ENCODE measurements at regions not wholly inside any gene's neighbourhood (a gene's known extent, or its start where the extent isn't known, plus 50 kb on each side); places are given as distances from the start of the nearest gene placed in this dataset.

GRCh38 chr13:71254384-71254783 is 612.6 kb downstream of the DACH1 start:
- Histone ChIP-seq H3K27ac (ENCODE audit: low read depth, low read length) (no peak overlapping the region), H3K4me1 (ENCODE audit: control insufficient read depth in 2 of 2, insufficient read depth in 2 of 2, low read length in 2 of 2) (no peaks in the 10 kb centered on the region), H3K9me3 (ENCODE audit: control insufficient read depth in 2 of 3, low read length in 3 of 3) (no peaks in the 10 kb centered on the region), H3K36me3 (ENCODE audit: control insufficient read depth in 2 of 3, insufficient read depth in 3 of 3, low read length in 3 of 3) (no peaks in the 10 kb centered on the region), H3K27me3 (ENCODE audit: control insufficient read depth in 2 of 2, insufficient read depth in 2 of 2, low read length in 2 of 2) (no peaks in the 10 kb centered on the region), H3K4me3 (ENCODE audit: low read length) (no peak overlapping the region)
- Mint-ChIP-seq H3K27ac (no peak overlapping the region), H3K4me1 (no peaks in the 10 kb centered on the region), H3K27me3 (peaks cover 0 to 5% (median 0%) of the 10 kb centered on the region in 5 donors), H3K9me3 (no peaks in the 10 kb centered on the region), H3K36me3 (no peaks in the 10 kb centered on the region), H3K4me3 (no peak overlapping the region)
- DNase-seq (no peak), ATAC-seq (no peak)
- intact Hi-C loops (cut with micrococcal nuclease), result no loop called here
- ChIA-PET POLR2A (no interaction called here), CTCF (no interaction called here)

- H3K4me1 Mint-ChIP-seq, result no peaks in the 10 kb centered on the region
- DNase-seq (no peak), ATAC-seq (no peak)
- ChIA-PET CTCF (no interaction called here), POLR2A (no interaction called here)
- H3K27ac Mint-ChIP-seq, result no peak overlapping the region
- H3K9me3 Mint-ChIP-seq, result no peaks in the 10 kb centered on the region
- Histone ChIP-seq H3K9me3 (ENCODE audit: control insufficient read depth in 2 of 3, low read length in 3 of 3) (no peaks in the 10 kb centered on the region), H3K27me3 (ENCODE audit: control insufficient read depth in 2 of 2, insufficient read depth in 2 of 2, low read length in 2 of 2) (no peaks in the 10 kb centered on the region), H3K4me1 (ENCODE audit: control insufficient read depth in 2 of 2, insufficient read depth in 2 of 2, low read length in 2 of 2) (no peaks in the 10 kb centered on the region), H3K36me3 (ENCODE audit: control insufficient read depth in 2 of 3, insufficient read depth in 3 of 3, low read length in 3 of 3) (no peaks in the 10 kb centered on the region), H3K27ac (ENCODE audit: low read depth, low read length) (no peak overlapping the region), H3K4me3 (ENCODE audit: low read length) (no peak overlapping the region)
- no peaks in the 10 kb centered on the region for H3K36me3 Mint-ChIP-seq
- H3K27me3 Mint-ChIP-seq, result peaks cover 0 to 5% (median 0%) of the 10 kb centered on the region in 5 donors
- intact Hi-C loops (cut with micrococcal nuclease), result no loop called here
- H3K4me3 Mint-ChIP-seq, result no peak overlapping the region
Observed at GRCh38 chr13:71252184-71252704, 614.8 kb downstream of the DACH1 start.

GRCh38 chr13:71251292-71251951 is 615.6 kb downstream of the DACH1 start:
- Histone ChIP-seq H3K4me3 (ENCODE audit: low read length) (no peak overlapping the region), H3K27me3 (ENCODE audit: control insufficient read depth in 2 of 2, insufficient read depth in 2 of 2, low read length in 2 of 2) (no peaks in the 10 kb centered on the region), H3K4me1 (ENCODE audit: control insufficient read depth in 2 of 2, insufficient read depth in 2 of 2, low read length in 2 of 2) (no peaks in the 10 kb centered on the region), H3K36me3 (ENCODE audit: control insufficient read depth in 2 of 3, insufficient read depth in 3 of 3, low read length in 3 of 3) (no peaks in the 10 kb centered on the region), H3K27ac (ENCODE audit: low read depth, low read length) (no peak overlapping the region), H3K9me3 (ENCODE audit: control insufficient read depth in 2 of 3, low read length in 3 of 3) (no peaks in the 10 kb centered on the region)
- Mint-ChIP-seq H3K9me3 (no peaks in the 10 kb centered on the region), H3K4me1 (no peaks in the 10 kb centered on the region), H3K27ac (no peak overlapping the region), H3K4me3 (no peak overlapping the region), H3K36me3 (no peaks in the 10 kb centered on the region), H3K27me3 (peaks cover 0 to 5% (median 0%) of the 10 kb centered on the region in 5 donors)
- ChIA-PET POLR2A (no interaction called here), CTCF (no interaction called here)
- intact Hi-C loops (cut with micrococcal nuclease), result no loop called here
- ATAC-seq (no peak), DNase-seq (no peak)

GRCh38 chr13:71249011-71249410 is 618.0 kb downstream of the DACH1 start:
- POLR2A ChIA-PET, result no interaction called here
- Mint-ChIP-seq H3K27me3 (no peaks in the 10 kb centered on the region), H3K4me3 (no peak overlapping the region), H3K36me3 (no peaks in the 10 kb centered on the region), H3K27ac (no peak overlapping the region), H3K9me3 (no peaks in the 10 kb centered on the region), H3K4me1 (no peaks in the 10 kb centered on the region)
- no peak for DNase-seq
- CTCF ChIA-PET, result no interaction called here
- no peak overlapping the region for H3K27ac ChIP-seq (ENCODE audit: low read depth, low read length)
- H3K4me3 ChIP-seq (ENCODE audit: low read length), result no peak overlapping the region
- H3K27me3 ChIP-seq (ENCODE audit: control insufficient read depth in 2 of 2, insufficient read depth in 2 of 2, low read length in 2 of 2), result no peaks in the 10 kb centered on the region
- intact Hi-C loops (cut with micrococcal nuclease), result no loop called here
- no peaks in the 10 kb centered on the region for H3K9me3 ChIP-seq (ENCODE audit: control insufficient read depth in 2 of 3, low read length in 3 of 3)
- H3K36me3 ChIP-seq (ENCODE audit: control insufficient read depth in 2 of 3, insufficient read depth in 3 of 3, low read length in 3 of 3), result no peaks in the 10 kb centered on the region
- no peak for ATAC-seq
- H3K4me1 ChIP-seq (ENCODE audit: control insufficient read depth in 2 of 2, insufficient read depth in 2 of 2, low read length in 2 of 2), result no peaks in the 10 kb centered on the region

- H3K4me1 Mint-ChIP-seq, result no peaks in the 10 kb centered on the region
- no peak overlapping the region for H3K4me3 Mint-ChIP-seq
- no peaks in the 10 kb centered on the region for H3K9me3 Mint-ChIP-seq
- H3K27me3 ChIP-seq (ENCODE audit: control insufficient read depth in 2 of 2, insufficient read depth in 2 of 2, low read length in 2 of 2), result no peaks in the 10 kb centered on the region
- no peak overlapping the region for H3K4me3 ChIP-seq (ENCODE audit: low read length)
- H3K27ac Mint-ChIP-seq, result no peak overlapping the region
- ATAC-seq (no peak), DNase-seq (no peak)
- H3K27ac ChIP-seq (ENCODE audit: low read depth, low read length), result no peak overlapping the region
- H3K36me3 Mint-ChIP-seq, result no peaks in the 10 kb centered on the region
- H3K9me3 ChIP-seq (ENCODE audit: control insufficient read depth in 2 of 3, low read length in 3 of 3), result no peaks in the 10 kb centered on the region
- ChIA-PET CTCF (no interaction called here), POLR2A (no interaction called here)
- peaks cover 0 to 7% (median 0%) of the 10 kb centered on the region in 5 donors for H3K27me3 Mint-ChIP-seq
- H3K4me1 ChIP-seq (ENCODE audit: control insufficient read depth in 2 of 2, insufficient read depth in 2 of 2, low read length in 2 of 2), result no peaks in the 10 kb centered on the region
- no peaks in the 10 kb centered on the region for H3K36me3 ChIP-seq (ENCODE audit: control insufficient read depth in 2 of 3, insufficient read depth in 3 of 3, low read length in 3 of 3)
- intact Hi-C loops (cut with micrococcal nuclease), result loop anchor here in 1 of 2 donors (5.0 kb wide), 1 partner anchor 633 kb away; no protein-coding TSS in a partner anchor
Observed at GRCh38 chr13:71244161-71244560, 622.8 kb downstream of the DACH1 start.

- ChIA-PET CTCF (no interaction called here), POLR2A (no interaction called here)
- DNase-seq, result no peak
- ATAC-seq, result no peak
- Histone ChIP-seq H3K27me3 (ENCODE audit: control insufficient read depth in 2 of 2, insufficient read depth in 2 of 2, low read length in 2 of 2) (no peaks in the 10 kb centered on the region), H3K4me1 (ENCODE audit: control insufficient read depth in 2 of 2, insufficient read depth in 2 of 2, low read length in 2 of 2) (no peaks in the 10 kb centered on the region), H3K27ac (ENCODE audit: low read depth, low read length) (no peak overlapping the region), H3K9me3 (ENCODE audit: control insufficient read depth in 2 of 3, low read length in 3 of 3) (no peaks in the 10 kb centered on the region), H3K36me3 (ENCODE audit: control insufficient read depth in 2 of 3, insufficient read depth in 3 of 3, low read length in 3 of 3) (no peaks in the 10 kb centered on the region), H3K4me3 (ENCODE audit: low read length) (no peak overlapping the region)
- Mint-ChIP-seq H3K4me1 (no peaks in the 10 kb centered on the region), H3K4me3 (no peak overlapping the region), H3K36me3 (no peaks in the 10 kb centered on the region), H3K27me3 (peaks cover 0 to 7% (median 0%) of the 10 kb centered on the region in 5 donors), H3K9me3 (no peaks in the 10 kb centered on the region), H3K27ac (no peak overlapping the region)
- intact Hi-C loops (cut with micrococcal nuclease), result loop anchor here in 1 of 2 donors (5.0 kb wide), 1 partner anchor 635 kb away; no protein-coding TSS in a partner anchor
Observed at GRCh38 chr13:71242201-71242600, 624.8 kb downstream of the DACH1 start.

- POLR2A ChIA-PET, result no interaction called here
- Mint-ChIP-seq H3K4me1 (no peaks in the 10 kb centered on the region), H3K4me3 (no peak overlapping the region), H3K36me3 (no peaks in the 10 kb centered on the region), H3K27me3 (peaks cover 0 to 7% (median 0%) of the 10 kb centered on the region in 5 donors), H3K27ac (no peak overlapping the region), H3K9me3 (no peaks in the 10 kb centered on the region)
- DNase-seq, result no peak
- intact Hi-C loops (cut with micrococcal nuclease), result loop anchor here (2.0 to 5.0 kb wide), 2 partner anchors 636 to 638 kb away; no protein-coding TSS in a partner anchor
- Histone ChIP-seq H3K36me3 (ENCODE audit: control insufficient read depth in 2 of 3, insufficient read depth in 3 of 3, low read length in 3 of 3) (no peaks in the 10 kb centered on the region), H3K27ac (ENCODE audit: low read depth, low read length) (no peak overlapping the region), H3K27me3 (ENCODE audit: control insufficient read depth in 2 of 2, insufficient read depth in 2 of 2, low read length in 2 of 2) (no peaks in the 10 kb centered on the region), H3K9me3 (ENCODE audit: control insufficient read depth in 2 of 3, low read length in 3 of 3) (no peaks in the 10 kb centered on the region), H3K4me1 (ENCODE audit: control insufficient read depth in 2 of 2, insufficient read depth in 2 of 2, low read length in 2 of 2) (no peaks in the 10 kb centered on the region), H3K4me3 (ENCODE audit: low read length) (no peak overlapping the region)
- peak; percentile 40 for ATAC-seq
- CTCF ChIA-PET, result no interaction called here
Observed at GRCh38 chr13:71240911-71241310, 626.1 kb downstream of the DACH1 start.

All from naive thymus-derived CD4-positive, alpha-beta T cell (primary cell).